OCI-LY7 (cell line): ENCODE measurements at regions not wholly inside any gene's neighbourhood (a gene's known extent, or its start where the extent isn't known, plus 50 kb on each side); places are given as distances from the start of the nearest gene placed in this dataset.

Experiments
- CTCF ChIP-seq: fragments of 200-600 bp; sonication (generic); conservative IDR thresholded peaks from 2 replicates; pipeline ENCODE4 v1.5.1; 2014; ENCODE audit warnings: mild to moderate bottlenecking, antibody characterized with exemption, low read length, moderate library complexity, mixed read lengths
- EZH2phosphoT487 ChIP-seq: fragments of 200-600 bp; sonication (generic); IDR thresholded peaks from 2 replicates; pipeline ENCODE4 v1.6.1; 2018; ENCODE audit warnings: low read depth, borderline replicate concordance, mild to moderate bottlenecking, mixed run types, antibody characterized with exemption, low read length, moderate library complexity, mixed read lengths

- TF ChIP-seq CTCF: no peak
- TF ChIP-seq EZH2phosphoT487: no peak
These were observed 124.1 kb upstream of the MME start for GRCh38 chr3:154955907-154956533.
